Aorta (tissue), 5 donors: ENCODE measurements at regions not wholly inside any gene's neighbourhood (a gene's known extent, or its start where the extent isn't known, plus 50 kb on each side); places are given as distances from the start of the nearest gene placed in this dataset.

Experiments used
- ATAC-seq: fragments of 200-7000 bp; cut with Tn5 transposase; one replicate; pipeline ENCODE4 v1.9.1; 2022; ENCODE audit warnings: moderate library complexity; ENCODE audit not compliant: low FRiP score
- DNase-seq, 2 donors: peaks; one replicate each; pipeline ENCODE4 v3.0.0-alpha.2; 2020
- H3K27ac ChIP-seq, 2 donors: one replicate each; pipeline ENCODE4 v1.5.1; 2013; ENCODE audit warnings: low read length in 2 of 2, mild to moderate bottlenecking in 2 of 2, moderate library complexity in 2 of 2, control low read depth in 1 of 2, inconsistent platforms in 1 of 2, low read depth in 1 of 2
- H3K27me3 ChIP-seq, 2 donors: one replicate each; pipeline ENCODE4 v1.6.1; 2013; ENCODE audit warnings: control low read depth in 1 of 2, low read length in 1 of 2, mild to moderate bottlenecking in 1 of 2, moderate library complexity in 1 of 2; ENCODE audit not compliant: insufficient read depth in 2 of 2, control insufficient read depth in 1 of 2
- H3K36me3 ChIP-seq, 2 donors: one replicate each; pipeline ENCODE4 v1.6.1; 2013; ENCODE audit warnings: control low read depth in 1 of 2, low read length in 1 of 2, mild to moderate bottlenecking in 1 of 2; ENCODE audit not compliant: insufficient read depth in 2 of 2, control insufficient read depth in 1 of 2
- H3K4me1 ChIP-seq, 2 donors: one replicate each; pipeline ENCODE4 v1.6.1; 2013; ENCODE audit warnings: low read length in 2 of 2, control low read depth in 1 of 2, mild to moderate bottlenecking in 1 of 2, moderate library complexity in 1 of 2; ENCODE audit not compliant: insufficient read depth in 2 of 2, control insufficient read depth in 1 of 2
- H3K4me3 ChIP-seq, 2 donors: one replicate each; pipeline ENCODE4 v1.5.1; 2013; ENCODE audit warnings: low read length in 2 of 2, control low read depth in 1 of 2, mild to moderate bottlenecking in 1 of 2
- H3K9me3 ChIP-seq: one replicate; pipeline ENCODE4 v1.6.1; 2013; ENCODE audit warnings: mild to moderate bottlenecking, low read length; ENCODE audit not compliant: control insufficient read depth
- WGBS, 2 donors: extraction: QIAGEN DNeasy Blood & Tissue Kit; methylation state at CpG; one replicate each; pipeline ENCODE4 v1.1.7; 2013; 5-methylcytosine and 5-hydroxymethylcytosine counted together
- intact Hi-C, 2 donors: fragments of 100-400 bp; cut with DNase I; formaldehyde crosslinking; loops; one replicate each; pipeline versions ENCODE4 v1.14.2 to v1.15.0; 2022
- donor health status: healthy with polysubstance abuse.
- donor health status: Bipolar disorder and iron deficiency.
- donor health status: DM: no; HTN: no; CAD: no.
- donor health status: DM: no; HTN: no; CAD: no.
- donor health status: DM: yes; HTN: yes; CAD: no.

- Histone ChIP-seq H3K4me3 (no peak overlapping the region), H3K27ac (no peak overlapping the region), H3K9me3 (no peaks in the 10 kb centered on the region), H3K4me1 (no peaks in the 10 kb centered on the region), H3K27me3 (no peaks in the 10 kb centered on the region), H3K36me3 (no peaks in the 10 kb centered on the region)
- 71 to 76% methylated on average over 6 of the region's 6 CpGs for WGBS, 2 donors
- intact Hi-C loops, result no loop called here
- ATAC-seq, result no peak
- DNase-seq, result no peak
These were observed 118.9 kb upstream of the ARL4C start for GRCh38 chr2:234615643-234616356.

GRCh38 chr2:234611209-234611608 is 114.3 kb upstream of the ARL4C start:
- 67 to 75% methylated on average over 1 of the region's 1 CpG for WGBS, 2 donors
- no peak overlapping the region for H3K27ac ChIP-seq
- ATAC-seq, result no peak
- intact Hi-C loops, result no loop called here
- H3K4me1 ChIP-seq, result no peaks in the 10 kb centered on the region
- no peaks in the 10 kb centered on the region for H3K9me3 ChIP-seq
- no peak for DNase-seq
- H3K4me3 ChIP-seq, result no peak overlapping the region
- H3K27me3 ChIP-seq, result no peaks in the 10 kb centered on the region
- no peaks in the 10 kb centered on the region for H3K36me3 ChIP-seq

DNA sequence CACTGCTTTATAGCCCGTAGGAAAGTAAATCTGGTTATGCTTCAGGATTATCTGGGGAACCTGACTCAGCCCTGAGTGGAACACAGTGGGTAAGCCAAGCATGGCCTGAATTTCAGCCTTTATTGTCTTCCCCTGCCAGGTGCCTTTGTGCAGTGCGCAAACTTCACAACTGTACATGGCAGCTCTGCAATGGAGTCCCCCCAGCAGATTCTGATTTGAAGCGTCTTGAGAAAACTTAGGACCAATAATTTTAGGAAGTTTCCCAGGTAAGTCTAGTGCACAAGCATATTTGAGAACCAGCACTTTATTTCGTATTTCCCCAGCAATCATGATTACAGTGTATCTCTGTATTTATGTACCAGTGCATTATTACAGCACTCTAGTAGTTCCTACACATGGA is 112.1 kb upstream of the ARL4C start:
- Histone ChIP-seq H3K4me1 (no peaks in the 10 kb centered on the region), H3K4me3 (no peak overlapping the region), H3K9me3 (no peaks in the 10 kb centered on the region), H3K27ac (no peak overlapping the region), H3K36me3 (no peaks in the 10 kb centered on the region), H3K27me3 (no peaks in the 10 kb centered on the region)
- ATAC-seq (no peak), DNase-seq (no peak)
- intact Hi-C loops, result no loop called here
- WGBS, 2 donors, result 96% methylated on average over 4 of the region's 4 CpGs

- DNase-seq (no peak), ATAC-seq (no peak)
- no peak overlapping the region for H3K4me3 ChIP-seq
- H3K27me3 ChIP-seq, result no peaks in the 10 kb centered on the region
- 84 to 87% methylated on average over 8 of the region's 8 CpGs for WGBS, 2 donors
- H3K27ac ChIP-seq, result no peak overlapping the region
- no peaks in the 10 kb centered on the region for H3K9me3 ChIP-seq
- H3K36me3 ChIP-seq, result no peaks in the 10 kb centered on the region
- H3K4me1 ChIP-seq, result no peaks in the 10 kb centered on the region
- intact Hi-C loops, result no loop called here
These were observed 110.8 kb upstream of the ARL4C start for GRCh38 chr2:234607691-234608090.

DNA sequence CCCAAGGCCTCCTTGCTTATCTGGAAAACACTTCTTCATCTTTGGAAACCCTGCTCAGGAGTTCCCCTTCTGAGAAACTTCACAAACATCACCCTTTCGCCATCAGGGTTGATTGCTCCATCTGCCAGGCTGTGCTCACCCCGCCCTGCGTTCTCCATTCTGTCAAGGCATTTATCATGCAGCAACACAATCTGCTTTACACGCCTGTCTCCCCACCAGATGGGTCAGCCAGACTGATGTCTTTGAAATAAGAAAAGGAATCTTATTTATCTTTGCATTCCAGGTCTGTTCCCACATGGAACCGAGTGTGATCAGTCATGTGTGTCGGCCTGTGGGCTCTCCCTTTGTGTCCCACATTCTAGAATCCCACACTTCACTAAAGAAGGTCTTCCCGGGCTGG is 110.0 kb upstream of the ARL4C start:
- intact Hi-C loops, result no loop called here
- Histone ChIP-seq H3K27ac (no peak overlapping the region), H3K4me3 (no peak overlapping the region), H3K4me1 (no peaks in the 10 kb centered on the region), H3K36me3 (no peaks in the 10 kb centered on the region), H3K27me3 (no peaks in the 10 kb centered on the region), H3K9me3 (no peaks in the 10 kb centered on the region)
- ATAC-seq, result no peak
- no peak for DNase-seq
- 65% methylated on average over 7 of the region's 7 CpGs for WGBS, 2 donors

DNA sequence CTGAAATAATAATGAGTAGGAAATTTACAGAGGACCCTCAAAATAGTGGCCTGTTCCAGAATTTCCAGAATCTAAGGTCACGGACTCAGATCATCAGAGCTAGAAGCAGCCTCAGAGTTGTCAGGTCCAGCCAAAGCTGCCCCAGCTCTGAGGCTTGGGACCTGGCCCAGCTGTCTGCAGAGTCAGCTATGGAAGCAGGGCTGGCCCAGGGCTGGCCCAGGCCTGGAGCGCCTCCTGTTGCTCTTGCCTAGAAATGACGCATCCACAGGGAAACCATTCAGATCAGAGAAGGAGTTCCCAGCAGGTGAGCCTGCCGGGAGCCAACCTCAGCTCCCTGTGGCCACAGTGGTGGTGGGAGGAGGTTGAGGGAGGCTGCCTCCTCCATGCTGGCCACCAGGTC is 106.7 kb upstream of the ARL4C start:
- intact Hi-C loops, result no loop called here

DNA sequence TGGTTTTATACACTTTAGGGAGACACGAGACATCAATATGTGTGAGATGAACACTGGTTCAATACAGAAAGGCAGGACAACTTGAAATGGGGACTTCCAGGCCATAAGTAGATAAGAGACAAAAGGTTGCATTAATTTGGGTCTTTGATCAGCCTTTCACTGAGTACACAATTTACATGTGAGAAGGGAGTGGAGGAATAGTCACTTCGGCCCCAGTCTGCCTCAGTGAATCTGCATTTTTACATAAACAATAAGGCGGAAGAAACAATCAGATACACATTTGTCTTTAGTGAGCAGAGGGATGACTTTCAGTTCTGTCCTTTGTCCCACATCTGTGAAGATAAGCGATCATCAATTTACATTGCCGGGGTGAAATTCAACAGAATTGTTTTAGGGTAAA is 104.3 kb upstream of the ARL4C start:
- intact Hi-C loops, result no loop called here
- ATAC-seq, result no peak
- Histone ChIP-seq H3K4me3 (no peak overlapping the region), H3K9me3 (no peaks in the 10 kb centered on the region), H3K4me1 (no peaks in the 10 kb centered on the region), H3K27ac (no peak overlapping the region), H3K27me3 (no peaks in the 10 kb centered on the region), H3K36me3 (no peaks in the 10 kb centered on the region)
- DNase-seq, result no peak
- 83 to 94% methylated on average over 5 of the region's 5 CpGs for WGBS, 2 donors

More for the DNA sequence above, 106.7 kb upstream of the ARL4C start:
- Histone ChIP-seq H3K9me3 (no peaks in the 10 kb centered on the region), H3K4me1 (no peaks in the 10 kb centered on the region), H3K27ac (no peak overlapping the region), H3K36me3 (no peaks in the 10 kb centered on the region), H3K4me3 (no peak overlapping the region), H3K27me3 (no peaks in the 10 kb centered on the region)
- DNase-seq (no peak), ATAC-seq (no peak)
- WGBS, 2 donors, result 95% methylated on average over 4 of the region's 4 CpGs

DNA sequence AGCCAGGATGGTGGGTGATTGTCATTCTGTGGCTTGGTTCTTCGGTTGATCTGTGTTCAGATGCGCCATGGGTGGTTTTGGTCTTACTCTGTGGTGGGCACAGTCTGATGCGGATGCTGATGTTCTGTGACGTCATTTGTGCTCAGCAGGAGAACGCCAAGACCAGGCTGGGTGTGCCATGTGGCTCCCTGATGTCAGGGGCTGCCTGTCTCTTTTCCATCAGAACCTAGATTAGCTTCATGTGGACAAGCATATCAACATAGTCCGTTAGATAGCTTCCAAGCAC is 100.6 kb upstream of the ARL4C start:
- no peaks in the 10 kb centered on the region for H3K36me3 ChIP-seq
- H3K27ac ChIP-seq, result no peak overlapping the region
- 84 to 88% methylated on average over 6 of the region's 6 CpGs for WGBS, 2 donors
- DNase-seq, result no peak
- no peaks in the 10 kb centered on the region for H3K4me1 ChIP-seq
- no peak for ATAC-seq
- H3K4me3 ChIP-seq, result no peak overlapping the region
- no peaks in the 10 kb centered on the region for H3K9me3 ChIP-seq
- no peaks in the 10 kb centered on the region for H3K27me3 ChIP-seq
- intact Hi-C loops, result no loop called here

DNA sequence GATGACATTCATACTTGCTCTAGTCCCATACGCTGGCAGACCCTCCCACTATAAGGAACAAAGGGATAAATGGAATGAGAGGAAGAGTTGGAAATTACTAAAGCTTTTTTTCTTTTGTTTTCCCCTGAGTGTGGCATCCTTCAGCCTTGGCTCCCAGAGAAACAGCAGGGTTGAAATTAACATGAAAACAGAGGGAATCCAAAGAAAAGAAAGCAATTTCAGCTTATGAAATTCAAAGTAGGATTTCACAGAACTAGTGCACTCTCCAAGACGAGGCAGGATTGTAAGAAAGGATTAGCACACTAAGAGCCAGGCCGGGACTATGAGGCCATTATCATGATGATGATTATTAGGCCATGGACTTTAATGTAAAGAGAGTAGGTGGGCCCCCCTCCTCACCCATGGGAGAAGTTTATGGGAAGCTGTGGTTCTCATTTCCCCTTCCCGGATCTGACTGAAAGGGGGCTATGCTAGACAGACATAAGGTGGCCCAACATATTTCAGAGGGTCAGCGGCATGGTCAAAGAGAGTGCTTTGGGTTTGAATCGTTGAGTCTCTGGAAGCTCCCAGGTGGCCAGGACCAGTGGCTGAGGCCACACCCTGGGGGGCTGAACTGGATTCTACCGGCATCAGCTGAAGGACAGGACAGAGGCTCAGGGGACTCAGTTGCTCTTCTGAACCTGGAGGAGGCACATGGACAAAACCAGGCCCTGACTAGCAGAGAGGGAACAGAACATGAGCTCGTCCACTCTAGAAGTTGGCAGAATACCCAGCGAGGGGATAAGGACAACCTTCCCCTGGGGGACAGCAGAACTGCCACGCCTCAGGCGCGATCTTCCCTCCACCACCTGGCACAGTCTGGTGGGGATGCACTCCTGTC is 100.1 kb upstream of the ARL4C start:
- Histone ChIP-seq H3K36me3 (no peaks in the 10 kb centered on the region), H3K27ac (no peak overlapping the region), H3K4me3 (no peak overlapping the region), H3K27me3 (no peaks in the 10 kb centered on the region), H3K4me1 (no peaks in the 10 kb centered on the region), H3K9me3 (no peaks in the 10 kb centered on the region)
- 60 to 63% methylated on average over 12 of the region's 12 CpGs for WGBS, 2 donors
- DNase-seq, result no peak
- no peak for ATAC-seq
- intact Hi-C loops, result no loop called here
